ENCODE measurements at regions not wholly inside any gene's neighbourhood (a gene's known extent, or its start where the extent isn't known, plus 50 kb on each side); places are given as distances from the start of the nearest gene placed in this dataset.

- no peaks in the 10 kb centered on the region for H3K9me3 ChIP-seq (ENCODE audit: insufficient read depth, low read length, severe bottlenecking)
- no peak for DNase-seq
- no peak for ATAC-seq (ENCODE audit: insufficient read depth, low read depth)
- H3K4me3 ChIP-seq (ENCODE audit: low read depth in 1 of 2, low read length in 2 of 2), result no peak overlapping the region
- peaks cover 55% of the 10 kb centered on the region for H3K4me1 ChIP-seq (ENCODE audit: insufficient read depth, low read length)
- TF ChIP-seq EZH2 (IDR thresholded peaks at IDR 0.05; ENCODE audit: borderline replicate concordance, low read depth, low read length, severe bottlenecking) (no peak), CTCF (IDR thresholded peaks at IDR 0.05; ENCODE audit: borderline replicate concordance, extremely low read depth, low read length, poor library complexity, severe bottlenecking) (no peak)
- no peaks in the 10 kb centered on the region for H3K27me3 ChIP-seq (ENCODE audit: insufficient read depth, low read length, poor library complexity)
- 0 out of 2 replicates have a peak overlapping the region, but pooled peaks have one; percentile 16 for H3K9ac ChIP-seq (ENCODE audit: low read depth, low read length)
- no peak overlapping the region for H3K4me2 ChIP-seq (ENCODE audit: insufficient read depth, low read length)
- H2AFZ ChIP-seq (ENCODE audit: low read depth, low read length), result no peak overlapping the region
- H4K20me1 ChIP-seq (ENCODE audit: insufficient read depth, low read length), result no peaks in the 10 kb centered on the region
- peak overlapping the region; percentile 79 for H3K27ac ChIP-seq (ENCODE audit: low read length)
- no peaks in the 10 kb centered on the region for H3K79me2 ChIP-seq (ENCODE audit: insufficient read depth, low read length)
- no peaks in the 10 kb centered on the region for H3K36me3 ChIP-seq (ENCODE audit: insufficient read depth, low read length)
Measured at GRCh38 chr22:23496445-23496833, 83.7 kb downstream of the IGLL1 start.

GRCh38 chr22:23495614-23496444, 84.3 kb downstream of the IGLL1 start:
- no peaks in the 10 kb centered on the region for H3K27me3 ChIP-seq (ENCODE audit: insufficient read depth, low read length, poor library complexity)
- TF ChIP-seq EZH2 (IDR thresholded peaks at IDR 0.05; ENCODE audit: borderline replicate concordance, low read depth, low read length, severe bottlenecking) (no peak), CTCF (IDR thresholded peaks at IDR 0.05; ENCODE audit: borderline replicate concordance, extremely low read depth, low read length, poor library complexity, severe bottlenecking) (peak; percentile 25)
- ATAC-seq (ENCODE audit: insufficient read depth, low read depth) (peak; percentile 92), DNase-seq (peak; percentile 87)
- H3K4me3 ChIP-seq (ENCODE audit: low read depth in 1 of 2, low read length in 2 of 2), result no peak overlapping the region
- H3K27ac ChIP-seq (ENCODE audit: low read length), result peak overlapping the region; percentile 79
- peaks cover 50% of the 10 kb centered on the region for H3K4me1 ChIP-seq (ENCODE audit: insufficient read depth, low read length)
- H3K79me2 ChIP-seq (ENCODE audit: insufficient read depth, low read length), result no peaks in the 10 kb centered on the region
- no peak overlapping the region for H2AFZ ChIP-seq (ENCODE audit: low read depth, low read length)
- H3K9me3 ChIP-seq (ENCODE audit: insufficient read depth, low read length, severe bottlenecking), result no peaks in the 10 kb centered on the region
- H3K36me3 ChIP-seq (ENCODE audit: insufficient read depth, low read length), result no peaks in the 10 kb centered on the region
- H3K9ac ChIP-seq (ENCODE audit: low read depth, low read length), result 0 out of 2 replicates have a peak overlapping the region, but pooled peaks have one; percentile 16
- no peak overlapping the region for H3K4me2 ChIP-seq (ENCODE audit: insufficient read depth, low read length)
- no peaks in the 10 kb centered on the region for H4K20me1 ChIP-seq (ENCODE audit: insufficient read depth, low read length)

- Histone ChIP-seq H3K4me3 (ENCODE audit: low read depth in 1 of 2, low read length in 2 of 2) (no peak overlapping the region), H4K20me1 (ENCODE audit: insufficient read depth, low read length) (no peaks in the 10 kb centered on the region), H3K9me3 (ENCODE audit: insufficient read depth, low read length, severe bottlenecking) (no peaks in the 10 kb centered on the region), H3K27me3 (ENCODE audit: insufficient read depth, low read length, poor library complexity) (no peaks in the 10 kb centered on the region), H3K4me1 (ENCODE audit: insufficient read depth, low read length) (peaks cover 45% of the 10 kb centered on the region), H3K27ac (ENCODE audit: low read length) (peak overlapping the region; percentile 59), H3K9ac (ENCODE audit: low read depth, low read length) (no peak overlapping the region), H3K36me3 (ENCODE audit: insufficient read depth, low read length) (no peaks in the 10 kb centered on the region), H3K79me2 (ENCODE audit: insufficient read depth, low read length) (no peaks in the 10 kb centered on the region), H3K4me2 (ENCODE audit: insufficient read depth, low read length) (no peak overlapping the region), H2AFZ (ENCODE audit: low read depth, low read length) (no peak overlapping the region)
- DNase-seq, result no peak
- TF ChIP-seq EZH2 (IDR thresholded peaks at IDR 0.05; ENCODE audit: borderline replicate concordance, low read depth, low read length, severe bottlenecking) (no peak), CTCF (IDR thresholded peaks at IDR 0.05; ENCODE audit: borderline replicate concordance, extremely low read depth, low read length, poor library complexity, severe bottlenecking) (no peak)
- no peak for ATAC-seq (ENCODE audit: insufficient read depth, low read depth)
Measured at GRCh38 chr22:23494930-23495266, 85.2 kb downstream of the IGLL1 start.

Measured in DND-41 (cell line).